ENCODE measurements at regions not wholly inside any gene's neighbourhood (a gene's known extent, or its start where the extent isn't known, plus 50 kb on each side); places are given as distances from the start of the nearest gene placed in this dataset.

DNA sequence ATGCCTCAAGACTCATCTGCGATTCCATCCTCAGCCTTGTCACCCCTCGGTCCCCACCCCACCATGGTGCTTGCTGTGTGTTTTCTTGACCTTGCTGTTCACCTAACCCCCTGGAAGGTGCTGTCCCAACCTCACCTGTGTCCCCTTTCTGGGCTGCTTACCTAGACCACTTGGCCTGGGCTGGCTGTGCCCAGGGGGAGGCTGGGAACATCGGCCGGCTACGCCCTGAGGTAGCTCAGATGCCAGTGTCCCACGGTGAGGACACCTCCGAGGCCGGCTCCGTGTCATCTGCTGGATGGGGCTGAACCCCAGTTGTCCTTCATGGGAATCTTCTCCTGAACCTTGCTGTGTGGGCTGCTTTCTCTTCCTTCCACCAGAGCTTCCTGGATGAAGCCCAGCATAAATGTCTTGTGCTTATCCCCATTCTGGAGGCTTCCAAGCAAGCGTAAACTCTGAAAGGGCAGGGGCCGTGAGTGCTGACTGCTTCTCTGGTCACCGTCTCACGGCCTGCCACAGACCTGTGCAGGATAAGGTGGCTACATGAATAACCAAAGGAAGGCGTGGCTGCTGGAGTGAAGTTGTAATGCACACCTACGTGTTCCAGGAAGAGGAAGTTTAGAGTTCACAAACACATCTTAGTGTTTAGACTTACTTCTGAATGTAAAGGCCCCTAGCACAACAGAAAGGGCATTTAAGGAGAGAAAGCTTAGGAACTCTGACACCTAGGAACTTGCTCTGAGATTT, 724.3 kb downstream of the TBC1D22A start:
- no peak for TF ChIP-seq SPI1 (IDR thresholded peaks at IDR 0.05; ENCODE audit: low read depth, low read length)
- TF ChIP-seq PAX5 (IDR thresholded peaks at IDR 0.05; ENCODE audit: insufficient read depth, low read length, severe bottlenecking), result no peak
- no peak for TF ChIP-seq POLR2A (IDR thresholded peaks at IDR 0.05; ENCODE audit: low read depth, low read length)
- no peak for TF ChIP-seq POLR2AphosphoS5 (IDR thresholded peaks at IDR 0.05; ENCODE audit: low read depth, low read length)
- TF ChIP-seq POU2F2 (IDR thresholded peaks at IDR 0.05; ENCODE audit: low read depth, low read length), result no peak
- no peak for TF ChIP-seq TAF1 (IDR thresholded peaks at IDR 0.05; ENCODE audit: low read depth, low read length)
- DNase-seq (ENCODE audit: insufficient read length, low spot score), result no peak
- FAIRE-seq, result no peak

DNA sequence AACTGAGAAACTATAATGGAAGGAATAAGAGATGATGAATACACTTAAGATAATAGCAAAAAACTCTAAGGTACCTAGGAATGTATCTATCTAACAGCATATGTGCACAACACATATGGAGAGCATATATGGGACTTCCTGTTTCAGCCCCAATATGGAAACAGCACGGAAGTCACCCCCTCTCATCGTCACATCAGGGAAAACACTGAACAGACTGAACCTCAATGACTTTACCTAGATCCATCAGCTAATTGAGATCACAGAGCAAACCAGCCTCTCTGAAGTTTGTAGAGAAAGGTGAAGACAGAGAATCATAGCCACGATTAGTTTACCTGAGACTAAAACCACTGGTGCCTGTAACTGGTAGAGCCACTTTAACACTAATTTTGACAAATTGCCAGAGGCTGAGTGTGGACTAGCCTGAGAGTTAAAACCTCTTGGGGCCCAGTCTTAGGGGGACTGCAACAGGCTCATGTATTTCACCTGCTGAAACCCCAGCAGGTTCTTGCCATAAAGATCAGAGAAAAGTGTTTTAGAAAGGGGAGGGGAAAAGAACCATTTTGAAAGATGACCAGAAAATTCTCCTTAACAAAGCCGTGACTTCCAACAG, 722.6 kb downstream of the TBC1D22A start:
- FAIRE-seq, result no peak
- DNase-seq (ENCODE audit: insufficient read length, low spot score), result no peak
- no peak for TF ChIP-seq SPI1 (IDR thresholded peaks at IDR 0.05; ENCODE audit: low read depth, low read length)
- no peak for TF ChIP-seq POLR2AphosphoS5 (IDR thresholded peaks at IDR 0.05; ENCODE audit: low read depth, low read length)
- TF ChIP-seq PAX5 (IDR thresholded peaks at IDR 0.05; ENCODE audit: insufficient read depth, low read length, severe bottlenecking), result no peak
- no peak for TF ChIP-seq POLR2A (IDR thresholded peaks at IDR 0.05; ENCODE audit: low read depth, low read length)
- no peak for TF ChIP-seq POU2F2 (IDR thresholded peaks at IDR 0.05; ENCODE audit: low read depth, low read length)
- TF ChIP-seq TAF1 (IDR thresholded peaks at IDR 0.05; ENCODE audit: low read depth, low read length), result no peak

DNA sequence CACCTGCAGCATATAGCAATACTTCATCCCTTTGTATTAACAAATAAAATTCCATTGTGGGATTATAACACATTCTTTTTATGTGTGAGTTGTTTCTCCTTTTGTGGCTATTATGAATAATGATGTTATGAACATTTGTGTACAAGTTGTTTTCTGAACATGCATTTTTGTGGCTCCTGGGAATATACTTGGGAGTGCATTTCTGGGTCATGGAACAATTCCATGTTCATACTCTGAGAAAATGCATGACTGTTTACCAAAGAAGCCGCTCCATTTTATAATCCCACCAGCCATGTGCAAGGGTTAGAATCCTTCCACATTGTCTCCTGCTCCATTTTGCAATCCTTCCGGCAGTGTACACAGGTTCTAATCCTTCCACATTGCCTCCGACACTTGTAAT, 713.8 kb downstream of the TBC1D22A start:
- TF ChIP-seq SPI1 (IDR thresholded peaks at IDR 0.05; ENCODE audit: low read depth, low read length) (no peak), TAF1 (IDR thresholded peaks at IDR 0.05; ENCODE audit: low read depth, low read length) (no peak), PAX5 (IDR thresholded peaks at IDR 0.05; ENCODE audit: insufficient read depth, low read length, severe bottlenecking) (no peak), POLR2AphosphoS5 (IDR thresholded peaks at IDR 0.05; ENCODE audit: low read depth, low read length) (no peak), POLR2A (IDR thresholded peaks at IDR 0.05; ENCODE audit: low read depth, low read length) (no peak), POU2F2 (IDR thresholded peaks at IDR 0.05; ENCODE audit: low read depth, low read length) (no peak)
- DNase-seq (ENCODE audit: insufficient read length, low spot score) (no peak), FAIRE-seq (no peak)

DNA sequence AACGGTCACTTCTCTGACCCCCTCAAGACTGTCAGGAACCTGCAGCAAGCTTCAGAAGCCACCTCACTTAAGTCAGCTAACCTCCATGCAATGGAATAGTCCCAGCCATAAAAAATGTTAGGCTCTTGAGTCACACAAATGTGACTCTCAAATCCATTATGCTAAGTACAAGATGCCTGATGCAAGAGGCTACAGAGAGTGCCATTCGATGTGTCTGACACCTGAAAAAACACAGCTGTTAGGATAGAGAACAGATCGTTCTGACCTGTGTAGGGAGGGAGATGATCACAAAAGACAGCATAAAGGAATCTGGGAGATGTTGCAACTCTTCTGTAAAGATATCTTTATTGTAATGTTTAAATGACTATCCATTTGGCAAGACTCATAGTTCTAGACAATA, 712.4 kb downstream of the TBC1D22A start:
- FAIRE-seq (no peak), DNase-seq (ENCODE audit: insufficient read length, low spot score) (no peak)
- TF ChIP-seq POLR2AphosphoS5 (IDR thresholded peaks at IDR 0.05; ENCODE audit: low read depth, low read length) (no peak), TAF1 (IDR thresholded peaks at IDR 0.05; ENCODE audit: low read depth, low read length) (no peak), SPI1 (IDR thresholded peaks at IDR 0.05; ENCODE audit: low read depth, low read length) (no peak), PAX5 (IDR thresholded peaks at IDR 0.05; ENCODE audit: insufficient read depth, low read length, severe bottlenecking) (no peak), POLR2A (IDR thresholded peaks at IDR 0.05; ENCODE audit: low read depth, low read length) (no peak), POU2F2 (IDR thresholded peaks at IDR 0.05; ENCODE audit: low read depth, low read length) (no peak)

DNA sequence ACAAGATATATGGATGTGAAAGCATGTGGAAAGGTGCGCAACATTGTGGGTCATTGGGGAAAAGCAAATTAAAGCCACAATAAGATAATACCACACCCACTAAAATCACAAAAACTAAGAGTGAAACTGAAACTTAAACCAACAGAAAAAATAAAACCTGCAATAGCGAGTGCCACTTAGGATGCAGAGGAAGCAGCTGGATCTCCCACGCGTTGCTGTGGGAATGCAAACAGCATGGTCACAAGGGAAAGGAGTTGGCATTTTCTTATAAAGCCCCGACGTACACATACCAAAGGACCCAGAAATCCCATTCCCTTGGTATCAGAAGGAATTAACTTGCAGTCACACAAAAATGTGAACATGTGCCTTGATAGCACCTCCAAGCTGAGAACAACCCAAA, 712.0 kb downstream of the TBC1D22A start:
- DNase-seq (ENCODE audit: insufficient read length, low spot score) (no peak), FAIRE-seq (no peak)
- TF ChIP-seq POLR2A (IDR thresholded peaks at IDR 0.05; ENCODE audit: low read depth, low read length), result no peak
- TF ChIP-seq PAX5 (IDR thresholded peaks at IDR 0.05; ENCODE audit: insufficient read depth, low read length, severe bottlenecking), result no peak
- no peak for TF ChIP-seq POU2F2 (IDR thresholded peaks at IDR 0.05; ENCODE audit: low read depth, low read length)
- TF ChIP-seq TAF1 (IDR thresholded peaks at IDR 0.05; ENCODE audit: low read depth, low read length), result no peak
- TF ChIP-seq SPI1 (IDR thresholded peaks at IDR 0.05; ENCODE audit: low read depth, low read length), result no peak
- no peak for TF ChIP-seq POLR2AphosphoS5 (IDR thresholded peaks at IDR 0.05; ENCODE audit: low read depth, low read length)

DNA sequence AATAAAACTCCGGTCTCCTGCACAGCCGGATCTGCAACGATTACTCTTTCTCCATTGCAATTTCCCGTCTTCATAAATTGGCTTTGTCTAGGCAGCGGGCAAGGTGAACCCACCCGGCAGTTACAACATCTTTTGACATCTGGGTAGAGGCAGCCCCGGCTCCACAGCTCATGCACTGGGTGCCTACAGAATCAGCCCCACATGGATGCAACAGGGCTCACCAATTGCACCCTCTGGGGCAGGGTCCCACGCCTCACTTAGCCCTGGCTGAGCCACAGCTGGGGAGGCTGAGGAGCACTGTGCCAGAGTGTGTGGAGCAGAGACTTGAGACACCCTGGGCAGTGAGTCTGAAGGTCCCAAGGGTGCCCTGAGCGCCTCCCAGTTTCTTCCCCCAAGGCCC, 710.2 kb downstream of the TBC1D22A start:
- no peak for TF ChIP-seq POLR2AphosphoS5 (IDR thresholded peaks at IDR 0.05; ENCODE audit: low read depth, low read length)
- no peak for TF ChIP-seq POU2F2 (IDR thresholded peaks at IDR 0.05; ENCODE audit: low read depth, low read length)
- TF ChIP-seq TAF1 (IDR thresholded peaks at IDR 0.05; ENCODE audit: low read depth, low read length), result no peak
- TF ChIP-seq POLR2A (IDR thresholded peaks at IDR 0.05; ENCODE audit: low read depth, low read length), result no peak
- no peak for TF ChIP-seq SPI1 (IDR thresholded peaks at IDR 0.05; ENCODE audit: low read depth, low read length)
- TF ChIP-seq PAX5 (IDR thresholded peaks at IDR 0.05; ENCODE audit: insufficient read depth, low read length, severe bottlenecking), result no peak
- no peak for FAIRE-seq
- DNase-seq (ENCODE audit: insufficient read length, low spot score), result no peak

DNA sequence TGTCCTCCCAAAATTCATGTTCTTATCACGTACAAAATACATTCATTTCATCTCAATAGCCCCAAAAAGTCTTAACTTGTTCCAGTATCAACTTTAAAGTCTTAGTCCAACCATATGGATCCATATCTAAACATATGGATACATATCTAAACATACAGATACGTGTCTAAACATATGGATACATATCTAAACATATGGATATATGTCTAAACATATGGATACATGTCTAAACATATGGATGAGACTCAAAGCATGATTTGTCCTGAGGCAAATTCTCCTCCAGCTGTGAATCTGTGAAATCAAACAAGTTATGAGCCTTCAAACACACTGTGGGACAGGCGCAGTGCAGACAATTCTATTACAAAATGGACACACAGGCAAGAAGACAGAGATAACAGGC, 709.0 kb downstream of the TBC1D22A start:
- no peak for TF ChIP-seq POLR2AphosphoS5 (IDR thresholded peaks at IDR 0.05; ENCODE audit: low read depth, low read length)
- no peak for TF ChIP-seq TAF1 (IDR thresholded peaks at IDR 0.05; ENCODE audit: low read depth, low read length)
- no peak for TF ChIP-seq POLR2A (IDR thresholded peaks at IDR 0.05; ENCODE audit: low read depth, low read length)
- no peak for TF ChIP-seq SPI1 (IDR thresholded peaks at IDR 0.05; ENCODE audit: low read depth, low read length)
- no peak for TF ChIP-seq POU2F2 (IDR thresholded peaks at IDR 0.05; ENCODE audit: low read depth, low read length)
- TF ChIP-seq PAX5 (IDR thresholded peaks at IDR 0.05; ENCODE audit: insufficient read depth, low read length, severe bottlenecking), result no peak
- FAIRE-seq (no peak), DNase-seq (ENCODE audit: insufficient read length, low spot score) (no peak)

DNA sequence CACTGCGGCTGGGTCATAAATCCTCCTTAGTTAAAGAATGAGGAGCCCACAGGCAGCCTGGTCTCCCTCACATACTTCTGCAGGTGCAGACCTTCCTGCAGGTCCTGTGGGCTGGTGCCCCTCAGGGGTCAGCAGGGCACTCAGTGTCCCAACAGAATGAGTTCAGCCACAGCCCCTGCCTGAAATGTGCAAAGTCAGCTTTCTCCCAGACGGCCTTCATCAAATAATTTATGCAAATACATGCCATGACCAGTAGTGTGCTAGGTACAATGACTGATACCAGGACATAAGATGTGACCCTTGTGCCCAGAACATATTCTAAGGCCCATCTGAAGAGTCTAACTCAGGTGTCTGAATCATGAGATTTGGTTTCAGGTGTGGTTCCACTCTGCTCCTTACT, 703.4 kb downstream of the TBC1D22A start:
- TF ChIP-seq POLR2A (IDR thresholded peaks at IDR 0.05; ENCODE audit: low read depth, low read length) (no peak), POU2F2 (IDR thresholded peaks at IDR 0.05; ENCODE audit: low read depth, low read length) (no peak), POLR2AphosphoS5 (IDR thresholded peaks at IDR 0.05; ENCODE audit: low read depth, low read length) (no peak), TAF1 (IDR thresholded peaks at IDR 0.05; ENCODE audit: low read depth, low read length) (no peak), SPI1 (IDR thresholded peaks at IDR 0.05; ENCODE audit: low read depth, low read length) (no peak), PAX5 (IDR thresholded peaks at IDR 0.05; ENCODE audit: insufficient read depth, low read length, severe bottlenecking) (no peak)
- no peak for DNase-seq (ENCODE audit: insufficient read length, low spot score)
- FAIRE-seq, result no peak

DNA sequence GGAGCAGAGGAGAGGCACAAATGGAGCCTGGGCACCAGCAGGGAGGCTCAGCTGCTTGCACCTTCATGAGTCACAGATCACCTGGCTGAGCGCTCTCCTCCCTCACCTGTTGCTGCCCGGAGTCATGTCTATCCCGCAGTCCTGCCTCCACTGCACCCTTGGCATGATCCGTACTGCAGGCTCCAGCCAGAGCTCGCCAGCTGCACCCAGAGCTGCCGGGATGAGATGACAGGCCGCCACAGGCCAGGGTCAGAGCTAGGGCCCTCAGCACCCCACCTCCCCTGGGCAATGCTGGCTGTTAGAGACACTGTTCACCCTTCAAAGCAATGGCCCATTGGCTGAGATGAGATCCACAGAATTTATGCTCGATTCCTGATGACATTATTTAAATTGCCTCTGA, 702.8 kb downstream of the TBC1D22A start:
- DNase-seq (ENCODE audit: insufficient read length, low spot score) (no peak), FAIRE-seq (no peak)
- TF ChIP-seq SPI1 (IDR thresholded peaks at IDR 0.05; ENCODE audit: low read depth, low read length) (no peak), POLR2AphosphoS5 (IDR thresholded peaks at IDR 0.05; ENCODE audit: low read depth, low read length) (no peak), TAF1 (IDR thresholded peaks at IDR 0.05; ENCODE audit: low read depth, low read length) (no peak), PAX5 (IDR thresholded peaks at IDR 0.05; ENCODE audit: insufficient read depth, low read length, severe bottlenecking) (no peak), POU2F2 (IDR thresholded peaks at IDR 0.05; ENCODE audit: low read depth, low read length) (no peak), POLR2A (IDR thresholded peaks at IDR 0.05; ENCODE audit: low read depth, low read length) (no peak)

Measured in GM12891 (cell line).